Epithelial cell of esophagus (primary cell): ENCODE measurements at regions not wholly inside any gene's neighbourhood (a gene's known extent, or its start where the extent isn't known, plus 50 kb on each side); places are given as distances from the start of the nearest gene placed in this dataset.

Experiments
- DNase-seq: peaks from one replicate; pipeline ENCODE4 v3.0.0; 2010; ENCODE audit warnings: low read depth
- H3K4me3 ChIP-seq: 2 replicates; pipeline ENCODE4 v1.5.1; 2011; ENCODE audit warnings: mild to moderate bottlenecking, low read length, control low read depth
- CTCF ChIP-seq: IDR thresholded peaks from 2 replicates; pipeline ENCODE4 v1.5.1; 2011; ENCODE audit warnings: low read depth, mild to moderate bottlenecking, low read length, control low read depth, inconsistent platforms; ENCODE audit not compliant: insufficient read depth; ENCODE audit errors: missing control alignments

- no peak for DNase-seq
- no peak overlapping the region for H3K4me3 ChIP-seq
- no peak for TF ChIP-seq CTCF
These were observed 283.0 kb downstream of the MAF start for GRCh38 chr16:79317521-79317920.

DNA sequence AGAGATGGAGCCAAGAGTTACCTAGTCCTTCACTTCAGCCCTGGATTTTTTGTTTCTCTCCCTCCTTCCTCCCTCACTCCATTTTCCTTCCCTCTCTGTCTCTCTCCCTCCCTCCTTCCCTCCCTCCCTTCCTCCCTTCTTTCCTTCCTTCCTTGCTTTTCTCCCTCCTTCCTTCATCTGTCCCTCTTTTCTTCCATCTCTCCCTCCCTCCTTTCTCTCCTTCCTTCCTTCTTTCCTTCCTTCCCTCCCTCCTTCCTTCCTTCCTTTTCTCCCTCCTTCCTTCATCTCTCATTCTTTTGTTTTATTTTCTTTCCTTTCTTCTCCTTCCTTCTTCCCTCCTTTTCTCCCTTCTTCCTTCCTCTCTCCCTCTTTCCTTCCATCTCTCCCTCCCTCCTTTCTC, 283.5 kb downstream of the MAF start:
- no peak for TF ChIP-seq CTCF

DNA sequence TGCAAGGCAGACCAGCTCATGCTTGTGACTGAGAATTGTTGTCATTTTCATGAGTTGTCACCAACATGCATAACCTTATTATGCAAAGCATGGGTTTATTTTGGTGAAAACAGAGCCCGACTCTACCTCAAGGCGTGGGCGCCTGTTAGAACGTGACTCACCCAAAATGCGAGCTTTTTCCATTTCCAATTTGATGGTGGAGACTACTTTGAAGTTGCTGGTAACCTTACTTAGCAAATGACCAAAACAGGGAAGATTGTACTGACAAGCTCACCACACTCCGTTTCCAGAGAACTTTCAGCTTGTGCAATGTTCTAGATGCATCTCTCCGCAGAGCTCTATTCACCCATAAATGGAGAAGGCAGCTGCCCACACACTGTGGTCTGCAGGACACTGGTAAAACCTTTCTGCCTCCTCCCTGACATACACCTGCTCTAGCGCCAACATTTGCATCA, 284.5 kb downstream of the MAF start:
- H3K4me3 ChIP-seq, result no peak overlapping the region
- no peak for DNase-seq
- TF ChIP-seq CTCF, result no peak

More for the DNA sequence above, 283.5 kb downstream of the MAF start:
- DNase-seq, result no peak
- H3K4me3 ChIP-seq, result no peak overlapping the region

GRCh38 chr16:79312502-79312901, 288.0 kb downstream of the MAF start:
- no peak for DNase-seq
- no peak for TF ChIP-seq CTCF
- no peak overlapping the region for H3K4me3 ChIP-seq

DNA sequence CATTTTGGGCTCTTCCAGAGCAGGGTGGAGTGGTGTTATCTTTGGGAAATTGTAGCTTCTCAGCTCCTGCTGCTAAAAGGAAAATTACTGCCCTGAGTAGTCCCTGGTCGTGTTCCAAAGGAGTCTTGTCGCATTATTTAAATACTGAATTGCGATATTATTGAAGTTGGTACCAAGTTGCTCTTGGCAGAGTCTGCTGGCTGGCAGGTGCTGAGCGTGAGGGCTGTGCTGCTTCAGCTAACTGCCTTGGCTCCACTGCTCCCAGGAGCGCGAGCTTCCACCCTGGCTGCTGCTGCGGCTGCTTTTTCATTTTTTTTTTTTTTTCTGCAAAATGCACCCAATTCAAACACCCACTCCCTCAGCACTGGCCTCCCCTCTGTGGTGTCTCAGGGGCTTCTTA, 289.8 kb downstream of the MAF start:
- no peak overlapping the region for H3K4me3 ChIP-seq
- TF ChIP-seq CTCF, result no peak
- DNase-seq, result no peak

- H3K4me3 ChIP-seq, result no peak overlapping the region
- no peak for DNase-seq
- no peak for TF ChIP-seq CTCF
These were observed 290.9 kb downstream of the MAF start for GRCh38 chr16:79309606-79310005.

DNA sequence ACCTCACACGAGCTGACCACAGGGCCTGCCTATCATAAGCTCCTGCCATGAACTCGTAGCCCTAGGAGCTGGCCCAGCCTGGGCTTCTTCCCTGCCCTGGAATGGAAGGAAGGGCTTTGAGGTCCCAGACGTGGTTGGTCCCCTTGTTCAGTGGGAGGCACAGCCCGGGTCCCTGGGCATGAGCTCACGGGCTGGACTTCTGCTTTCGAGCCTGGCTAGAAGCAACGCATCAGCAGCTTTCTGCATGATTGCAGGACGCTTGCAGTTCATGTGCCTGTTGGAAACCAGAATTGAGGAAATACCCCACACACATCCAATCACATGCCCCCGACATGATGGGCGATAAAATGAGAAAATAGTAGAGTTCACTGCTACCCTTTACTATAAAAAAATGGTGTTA, 293.3 kb downstream of the MAF start:
- DNase-seq, result no peak
- TF ChIP-seq CTCF, result no peak

More for the DNA sequence above, 293.3 kb downstream of the MAF start:
- no peak overlapping the region for H3K4me3 ChIP-seq
